GM18867 (cell line): ENCODE measurements at regions not wholly inside any gene's neighbourhood (a gene's known extent, or its start where the extent isn't known, plus 50 kb on each side); places are given as distances from the start of the nearest gene placed in this dataset.

ENCODE experiments used
- ATAC-seq: cut with Tn5 transposase; IDR thresholded peaks from one replicate; pipeline ENCODE4 v1.9.1; 2021; ENCODE audit warnings: mild to moderate bottlenecking, moderate library complexity; ENCODE audit not compliant: unreplicated experiment

DNA sequence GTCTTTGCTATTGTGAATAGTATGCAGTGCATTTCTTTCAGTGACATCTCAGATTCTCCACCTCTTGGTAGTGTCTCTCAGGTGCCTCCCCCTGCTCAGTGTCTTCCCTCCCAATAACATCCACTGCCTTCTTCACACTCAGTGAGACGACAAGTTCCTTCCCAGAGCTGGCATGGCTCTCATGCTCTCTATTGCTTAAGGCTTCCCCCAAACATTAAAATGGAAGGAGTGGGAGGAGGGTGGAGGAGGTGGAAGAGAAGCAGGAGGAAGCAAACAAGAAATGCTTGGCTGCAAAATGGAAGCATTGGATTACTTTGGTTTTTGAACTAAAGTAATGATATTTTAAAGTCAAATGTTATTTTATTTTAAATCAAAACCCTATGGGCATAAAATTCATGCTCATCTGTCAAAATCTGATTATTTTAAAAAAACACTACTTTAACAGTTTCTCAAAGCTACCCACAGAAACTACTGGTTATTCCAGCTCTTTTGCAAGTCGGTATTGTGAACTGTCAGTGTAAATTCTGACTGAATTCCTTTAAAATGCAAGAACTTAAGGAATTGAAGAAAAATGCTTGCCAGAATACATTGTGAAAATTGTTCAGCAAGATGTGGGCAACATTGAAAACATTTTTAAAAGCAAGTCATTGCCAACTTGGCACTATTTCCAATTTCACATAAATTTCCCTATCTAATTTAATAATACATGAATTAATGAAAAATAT, 727.6 kb upstream of the ARGLU1 start:
- no peak for ATAC-seq

DNA sequence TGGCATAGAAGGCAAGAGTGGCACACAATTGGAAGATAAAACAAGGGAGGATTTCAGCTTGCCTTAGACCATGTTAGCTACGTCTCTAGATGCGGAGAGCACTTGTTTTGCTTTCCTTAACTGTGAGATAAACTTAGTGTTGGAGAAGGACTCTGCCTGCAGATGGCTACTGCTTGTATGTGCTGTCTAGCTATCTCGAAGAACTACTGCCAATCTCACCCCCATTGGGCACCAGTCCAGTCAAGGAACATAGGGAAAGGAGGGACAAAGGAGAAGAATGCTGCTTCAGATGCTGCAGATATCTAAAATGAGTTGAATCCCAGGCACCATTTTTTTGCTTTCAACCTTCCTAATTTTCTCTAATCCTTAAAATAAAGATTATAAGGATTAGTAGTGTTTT, 726.0 kb upstream of the ARGLU1 start:
- no peak for ATAC-seq

DNA sequence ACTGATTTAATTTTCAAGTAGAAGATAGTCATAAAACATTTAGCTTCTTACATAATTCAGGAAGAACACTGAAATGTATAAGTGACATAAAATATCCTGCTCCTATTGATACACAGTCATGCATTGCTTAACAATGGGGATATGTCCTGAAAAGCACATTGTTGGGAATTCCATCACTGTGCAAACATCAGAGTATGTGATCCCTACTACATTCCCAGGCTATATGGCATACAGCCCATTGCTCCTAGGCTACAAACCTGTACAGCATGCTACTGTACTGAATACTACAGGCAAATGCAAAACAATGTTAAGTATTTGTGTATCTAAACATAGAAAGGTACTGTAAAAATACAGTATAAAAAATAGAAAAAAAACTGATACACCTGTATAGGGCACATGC, 723.9 kb upstream of the ARGLU1 start:
- ATAC-seq: no peak

DNA sequence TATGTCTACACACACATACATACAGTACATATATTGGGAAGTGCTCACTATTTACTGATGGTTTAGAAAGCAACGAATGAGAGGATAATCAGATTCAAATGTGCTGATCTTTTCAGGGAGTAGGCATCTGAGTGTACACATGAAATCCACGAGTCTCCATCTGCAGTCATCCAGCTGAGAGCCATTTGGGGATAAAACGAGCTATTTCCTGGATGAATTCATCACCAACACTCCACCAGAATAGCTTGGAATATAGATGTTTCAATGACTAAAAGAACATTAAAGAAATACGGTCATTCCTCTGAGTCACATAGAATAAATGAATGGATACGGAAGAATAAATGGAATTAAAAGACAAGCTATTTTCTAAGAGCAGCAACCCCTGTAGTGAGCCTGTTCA, 721.6 kb upstream of the ARGLU1 start:
- ATAC-seq: no peak

DNA sequence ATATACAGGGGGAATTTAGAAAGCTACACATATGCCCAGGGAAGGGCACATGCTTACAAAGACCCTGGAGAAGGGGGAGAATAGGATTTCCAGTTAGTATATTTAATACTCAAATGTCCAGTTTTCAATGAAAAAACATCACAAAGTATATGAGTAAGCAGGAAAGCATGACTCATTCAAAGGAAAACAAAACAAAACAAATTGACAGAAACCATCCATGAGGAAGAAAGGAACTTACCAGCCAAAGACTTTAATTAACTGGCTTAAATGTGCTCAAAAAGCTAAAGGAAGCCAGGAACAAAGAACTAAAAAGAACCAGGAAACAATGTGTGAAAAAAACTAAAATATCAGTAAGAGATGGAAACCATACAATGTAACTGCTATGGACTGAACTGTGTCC, 716.2 kb upstream of the ARGLU1 start:
- no peak for ATAC-seq

DNA sequence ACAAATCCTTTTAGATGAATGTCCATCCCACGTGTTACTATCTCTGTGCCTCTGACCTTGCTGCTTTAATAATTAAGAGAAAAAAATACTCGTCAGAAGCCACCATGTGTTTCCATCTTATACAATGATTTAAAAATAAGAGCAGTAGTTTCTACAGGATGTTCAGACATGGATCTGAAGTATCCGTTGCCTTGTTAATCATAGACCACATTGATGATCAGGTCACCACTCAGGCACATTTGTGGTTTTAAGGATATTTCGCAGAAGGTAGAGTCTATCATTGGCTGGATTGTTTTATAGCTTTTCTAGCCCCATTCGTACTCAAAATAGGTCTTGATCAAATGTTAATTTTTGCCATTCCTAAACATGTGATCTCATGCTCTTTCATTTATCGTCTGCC, 710.0 kb upstream of the ARGLU1 start:
- ATAC-seq: no peak

DNA sequence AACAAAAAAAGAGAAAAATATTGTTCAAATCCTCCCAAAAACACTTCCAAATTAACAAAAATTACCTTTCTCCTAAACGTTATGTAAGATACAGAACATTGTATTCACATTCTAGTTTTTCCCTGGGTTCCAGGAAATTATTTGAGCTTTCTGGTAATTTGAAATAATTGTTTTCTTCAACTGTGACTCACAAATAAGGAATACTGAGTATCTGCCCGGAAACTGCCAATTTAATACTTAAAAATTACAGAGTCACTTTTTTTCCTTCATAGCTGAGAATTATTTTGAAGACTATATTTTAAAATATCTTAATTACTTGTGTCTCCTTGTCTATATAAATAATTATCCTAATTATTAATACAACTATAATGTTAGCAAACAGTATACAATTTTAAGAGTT, 709.0 kb upstream of the ARGLU1 start:
- no peak for ATAC-seq

DNA sequence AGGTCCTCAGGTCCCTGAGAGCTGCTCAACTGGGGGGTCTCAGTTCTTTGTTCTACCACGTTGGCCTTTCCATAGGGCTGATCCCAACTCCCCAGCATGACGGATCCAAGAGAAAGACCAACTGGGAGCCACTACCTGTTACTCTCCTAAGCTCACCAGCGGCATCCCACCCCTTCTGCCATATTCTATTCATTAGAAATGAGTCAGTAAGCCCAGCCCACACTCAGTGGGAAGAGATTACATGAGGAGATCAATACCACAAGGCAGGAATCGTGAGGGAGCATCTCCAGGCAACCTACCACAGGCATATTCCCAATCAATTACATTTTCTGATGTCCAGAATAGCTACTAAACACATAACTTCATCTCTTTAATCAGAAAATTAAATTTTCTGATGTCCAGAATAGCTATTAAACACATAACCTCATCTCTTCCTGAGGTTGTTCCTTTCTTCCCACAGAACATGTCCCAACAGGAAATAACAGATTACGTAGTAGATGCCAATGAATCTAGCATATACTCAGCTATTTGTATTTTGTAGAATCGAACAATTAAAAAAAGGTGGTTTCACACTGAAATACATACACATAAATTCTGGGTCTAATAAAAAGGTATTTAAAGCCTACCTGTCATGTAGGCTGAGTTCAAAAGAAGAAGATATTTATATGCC, 708.1 kb upstream of the ARGLU1 start:
- ATAC-seq: no peak

DNA sequence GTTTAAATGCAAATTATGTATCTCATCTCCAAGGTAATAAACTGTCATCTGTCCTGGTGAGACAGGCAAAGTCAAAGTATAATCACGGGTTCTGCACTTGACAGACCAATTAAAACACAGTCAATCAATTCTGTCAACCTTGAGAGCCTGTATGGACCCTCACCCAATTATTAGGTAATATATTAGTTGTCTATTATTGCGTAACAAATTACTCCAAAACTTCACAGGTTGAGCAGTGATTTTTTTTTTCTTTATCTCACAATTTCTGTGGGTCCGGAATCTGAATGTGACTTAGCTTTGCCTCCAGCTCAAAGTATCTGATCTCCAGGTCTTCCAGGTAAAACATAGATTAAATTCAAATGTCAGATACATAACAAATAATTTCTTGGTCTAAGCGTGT, 707.4 kb upstream of the ARGLU1 start:
- ATAC-seq: no peak

DNA sequence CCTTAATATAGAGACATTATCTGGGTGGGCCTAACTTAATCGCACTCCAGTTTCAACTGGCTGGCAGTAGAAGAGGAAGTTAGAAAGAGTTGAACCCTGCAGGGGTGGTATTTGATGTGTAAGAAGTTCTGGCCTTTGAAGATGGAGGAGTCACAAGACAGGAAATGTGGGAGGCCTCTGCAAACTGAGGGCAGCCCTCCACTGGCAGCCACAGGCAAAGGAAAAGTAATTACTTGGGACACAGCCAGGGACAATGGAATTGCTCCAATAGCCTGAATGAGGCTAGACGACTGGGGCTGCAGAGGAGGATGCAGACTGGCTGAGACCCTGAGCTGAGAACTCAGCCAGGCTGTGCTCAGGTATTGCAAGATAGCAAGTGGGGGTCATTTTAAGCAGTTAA, 703.3 kb upstream of the ARGLU1 start:
- ATAC-seq: no peak

DNA sequence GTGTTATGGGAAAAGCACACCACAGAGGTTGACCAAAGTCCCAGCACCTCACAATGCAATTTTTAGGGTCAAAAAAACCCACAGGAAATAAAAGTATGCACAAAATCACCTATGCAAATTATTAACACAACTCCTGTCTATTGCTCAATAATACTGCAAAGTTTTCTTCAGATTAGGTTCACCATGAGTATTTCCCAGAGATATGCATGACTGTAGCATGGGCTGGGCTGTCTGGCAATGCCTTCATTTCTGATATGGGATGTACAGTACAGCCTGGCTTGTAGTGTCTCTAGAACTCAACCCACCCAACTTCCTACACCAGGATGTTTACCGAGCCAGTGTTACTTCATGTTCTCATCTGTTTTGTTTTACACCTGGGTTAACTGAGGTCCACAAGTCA, 698.7 kb upstream of the ARGLU1 start:
- no peak for ATAC-seq

DNA sequence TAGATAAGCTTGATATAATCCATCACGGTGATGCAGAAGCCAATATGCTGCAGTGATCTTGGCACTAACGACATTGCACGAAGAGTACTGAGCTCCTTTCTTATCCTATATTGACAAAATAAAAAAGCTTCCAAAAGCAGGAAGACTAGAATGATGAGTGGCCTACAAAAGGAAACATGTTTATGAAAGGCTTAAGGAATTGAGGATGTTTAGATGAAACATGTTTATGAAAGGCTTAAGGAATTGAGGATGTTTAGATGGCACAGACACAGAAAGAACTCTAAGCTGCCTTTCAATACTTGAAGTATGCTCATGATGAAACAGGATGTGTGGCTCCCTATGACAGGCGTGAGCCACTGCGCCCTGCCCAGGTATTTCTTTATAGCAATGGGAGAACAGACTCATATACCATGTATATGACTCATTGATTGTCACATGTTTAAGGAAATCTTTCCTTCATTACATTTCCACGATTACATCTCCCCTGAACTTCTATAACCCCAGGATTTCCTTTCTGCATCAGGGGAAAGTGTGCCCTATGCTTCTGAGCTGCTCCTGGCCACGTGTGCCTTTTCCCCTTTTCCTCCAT, 690.8 kb upstream of the ARGLU1 start:
- ATAC-seq: no peak

DNA sequence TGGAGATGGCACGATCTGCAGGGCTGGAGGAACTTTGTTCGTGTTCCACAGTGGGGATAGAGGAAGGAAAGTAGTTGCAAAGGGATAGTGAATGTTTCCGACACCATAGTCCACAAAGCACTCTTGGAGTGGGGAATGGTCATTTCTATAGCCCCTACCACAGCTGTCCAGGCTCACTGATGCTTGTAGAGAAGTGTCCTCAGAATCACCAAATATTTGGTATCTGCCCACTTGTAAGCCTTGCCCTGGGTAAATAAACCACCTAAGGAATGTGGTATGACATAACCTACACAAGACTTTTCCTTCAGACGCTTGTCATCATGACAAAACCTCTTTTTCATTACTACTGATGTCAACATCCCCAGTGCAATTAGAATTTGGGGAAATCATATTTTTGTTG, 686.5 kb upstream of the ARGLU1 start:
- ATAC-seq: no peak

DNA sequence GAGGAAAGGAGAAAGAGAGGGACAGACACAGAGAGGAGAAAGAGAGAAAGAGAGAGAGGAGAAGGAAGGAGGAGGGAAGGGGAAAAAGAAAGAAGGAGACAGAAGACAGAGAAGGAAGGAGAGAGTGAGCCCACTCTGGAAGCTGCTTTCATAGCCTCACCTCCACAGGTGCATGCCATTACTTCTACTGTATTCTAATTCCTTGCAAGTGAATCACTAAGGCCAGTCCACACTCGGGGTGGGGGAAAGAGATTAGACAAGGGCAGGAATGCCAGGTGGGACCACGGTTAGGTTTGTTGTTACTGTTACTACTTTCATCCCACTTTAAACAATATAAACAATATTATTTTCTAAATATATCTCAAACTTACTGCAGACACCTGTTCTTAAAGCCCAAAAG, 684.5 kb upstream of the ARGLU1 start:
- ATAC-seq: no peak

DNA sequence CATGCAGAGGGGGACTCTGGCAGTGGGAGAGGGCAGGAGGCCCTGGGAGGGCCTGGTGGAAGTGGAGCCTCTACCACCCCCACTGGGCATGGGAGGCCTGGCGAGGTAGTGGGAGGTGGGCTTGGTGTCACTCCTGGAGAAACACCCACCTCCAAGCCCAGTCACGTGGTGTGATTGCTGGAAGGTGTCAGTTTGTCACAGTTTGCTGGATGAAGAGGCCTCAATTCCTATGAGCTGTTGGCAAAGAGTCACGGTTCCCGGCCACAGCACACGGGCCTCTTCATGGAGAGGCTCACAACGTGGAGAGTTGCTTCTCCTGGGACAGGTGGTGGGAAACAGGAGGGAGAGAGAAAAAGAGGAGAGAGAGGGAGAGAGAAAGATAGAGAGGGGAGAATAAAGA, 684.1 kb upstream of the ARGLU1 start:
- no peak for ATAC-seq

DNA sequence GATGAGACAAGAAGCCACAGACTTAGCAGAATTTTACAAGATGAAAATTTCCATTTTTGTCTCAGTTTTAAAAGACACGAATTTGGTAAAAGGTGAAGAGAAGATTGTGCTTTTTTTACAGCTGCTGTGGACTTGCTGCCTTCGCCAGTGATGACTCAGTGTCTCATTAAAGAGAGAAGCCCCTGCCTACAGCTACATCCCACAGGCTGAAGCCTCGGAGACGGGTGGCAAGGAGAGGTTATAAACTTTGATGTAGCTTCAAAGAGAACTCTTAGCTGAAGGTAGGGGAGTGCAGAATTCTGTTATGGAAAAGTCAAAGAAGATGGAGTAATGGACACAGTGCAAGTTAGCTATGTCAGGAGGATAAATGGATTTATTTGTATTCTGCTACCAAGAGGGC, 683.4 kb upstream of the ARGLU1 start:
- ATAC-seq: no peak

DNA sequence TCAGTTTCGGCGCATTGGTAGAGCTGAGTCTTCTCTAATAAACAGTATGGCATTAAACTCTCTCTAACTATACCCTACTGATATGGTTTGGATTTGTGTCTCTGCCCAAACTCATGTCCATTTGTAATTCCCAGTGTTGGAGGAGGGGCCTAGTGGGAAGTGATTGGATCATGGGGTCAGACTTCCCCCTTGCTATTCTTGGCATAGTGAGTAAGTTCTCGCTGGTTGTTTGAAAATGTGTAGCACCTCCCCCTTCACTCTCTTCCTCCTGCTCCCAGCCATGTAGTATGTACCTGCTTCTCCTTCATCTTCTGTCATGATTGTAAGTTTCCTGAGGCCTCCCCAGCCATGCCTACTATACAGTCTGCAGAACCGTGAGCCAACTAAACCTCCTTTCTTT, 682.7 kb upstream of the ARGLU1 start:
- ATAC-seq: no peak

DNA sequence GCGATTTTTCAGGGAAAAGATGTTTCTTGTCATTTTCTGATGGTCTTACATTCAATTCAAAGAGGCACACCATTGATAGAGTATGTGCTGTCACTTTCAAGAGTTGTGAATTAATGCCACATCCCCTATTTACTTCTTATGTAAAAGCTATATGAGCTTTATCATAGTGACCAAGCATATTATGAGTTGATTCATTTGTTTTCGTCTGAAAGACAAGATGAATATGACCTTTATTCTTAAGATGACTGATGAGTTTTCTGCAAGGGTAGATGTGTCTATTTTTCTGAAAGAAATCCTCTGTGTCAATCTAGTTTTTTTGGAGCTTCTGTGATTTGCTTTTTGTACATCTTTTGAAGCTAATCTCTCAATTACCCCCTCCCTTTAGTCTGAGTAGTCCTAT, 676.3 kb upstream of the ARGLU1 start:
- ATAC-seq: no peak

DNA sequence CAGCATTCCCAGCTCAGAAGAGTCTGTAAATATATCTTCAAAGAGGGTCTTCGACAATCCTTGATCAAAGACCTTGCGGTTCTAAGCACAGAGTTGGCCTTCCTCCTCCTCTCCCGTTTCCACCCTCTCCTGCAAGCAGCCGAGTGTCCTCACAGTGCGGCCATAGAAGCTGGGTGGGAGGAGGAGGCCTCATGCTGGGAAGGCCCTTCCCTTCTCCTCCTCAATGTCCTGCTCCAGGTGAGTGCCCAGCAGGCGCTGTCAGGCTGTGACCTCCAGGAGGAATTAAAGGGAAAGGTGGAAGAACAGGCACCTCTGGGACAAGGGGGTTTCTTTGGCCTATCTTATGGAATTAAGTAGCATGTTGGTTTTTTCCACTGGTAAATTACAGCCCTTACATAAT, 674.2 kb upstream of the ARGLU1 start:
- no peak for ATAC-seq

DNA sequence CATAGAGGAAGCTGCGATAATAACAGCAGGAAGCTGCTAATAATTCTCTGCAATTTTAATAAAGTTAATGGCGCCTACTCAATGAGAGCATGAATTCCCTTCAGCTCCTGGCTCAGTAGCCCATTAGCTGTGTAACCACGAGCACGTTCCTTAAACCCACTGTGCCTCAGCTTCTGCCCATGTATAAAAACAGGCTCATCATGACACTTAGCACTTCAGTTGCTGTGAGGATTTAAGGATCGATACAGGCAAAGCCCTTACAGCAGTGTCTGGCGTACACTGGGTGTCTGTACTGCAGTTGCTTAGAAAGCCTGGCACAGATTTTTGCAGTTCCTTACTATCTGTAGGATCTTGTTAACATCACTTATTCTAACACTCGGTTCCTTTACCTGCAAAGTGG, 673.4 kb upstream of the ARGLU1 start:
- ATAC-seq: no peak

DNA sequence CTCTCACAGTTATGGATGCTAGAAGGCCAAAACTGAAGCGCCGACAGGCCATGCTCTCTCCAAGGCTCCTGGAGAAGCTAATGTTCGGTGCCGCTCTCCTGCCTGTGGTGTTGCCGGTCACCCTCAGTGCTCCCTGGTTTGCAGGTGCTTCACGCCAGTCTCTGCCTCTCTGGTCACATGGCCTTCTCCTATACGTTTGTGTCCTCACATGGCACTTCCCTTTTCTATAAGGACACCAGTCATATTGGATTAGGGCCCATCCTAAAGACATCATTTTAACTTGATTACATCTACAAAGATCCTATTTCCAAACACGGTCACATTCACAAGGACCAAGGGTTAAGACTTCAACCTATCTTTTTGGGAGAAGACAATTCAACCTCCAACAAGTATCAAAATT, 671.3 kb upstream of the ARGLU1 start:
- ATAC-seq: no peak

DNA sequence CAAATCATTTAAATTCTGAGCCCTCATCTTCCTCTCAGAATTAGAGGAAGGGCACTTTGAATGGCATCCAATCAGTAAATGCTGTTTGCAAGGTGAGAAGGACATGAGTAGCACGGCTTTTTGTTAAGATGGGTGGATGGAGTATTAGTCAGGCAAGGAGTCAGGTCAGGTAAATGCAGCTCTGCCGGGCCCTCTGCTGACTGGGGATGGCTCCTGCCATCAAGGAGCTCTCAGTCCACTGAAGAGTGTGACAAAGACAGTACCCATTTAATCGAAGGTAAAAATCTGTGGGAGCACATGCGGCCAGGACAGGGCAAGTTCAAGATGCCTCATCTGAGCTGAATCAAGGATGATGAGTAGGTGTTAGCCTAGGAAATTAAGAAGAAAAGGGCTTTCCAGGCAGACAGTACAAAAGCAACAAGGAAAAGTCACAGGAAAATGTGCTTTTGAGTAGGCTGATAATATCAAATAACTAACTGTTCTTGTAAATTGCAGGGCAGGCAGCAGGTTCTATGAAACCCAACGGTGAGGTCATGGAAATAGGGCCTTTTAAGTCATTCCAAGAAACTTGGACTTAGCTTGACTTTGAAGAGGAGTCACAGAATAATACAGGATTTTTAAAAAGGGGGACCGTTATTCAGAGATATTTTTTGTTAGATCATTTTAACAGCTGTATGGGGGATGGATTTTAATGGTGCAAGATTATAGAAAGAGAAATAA, 670.5 kb upstream of the ARGLU1 start:
- no peak for ATAC-seq
